ENCODE measurements at regions not wholly inside any gene's neighbourhood (a gene's known extent, or its start where the extent isn't known, plus 50 kb on each side); places are given as distances from the start of the nearest gene placed in this dataset.

GRCh38 chr18:73750052-73750451 is 397.6 kb downstream of the FBXO15 start:
- Histone ChIP-seq H2BK120ac (ENCODE audit: low read depth, low read length, poor library complexity, severe bottlenecking) (no peak overlapping the region), H3K9ac (ENCODE audit: extremely low read depth, insufficient read length, low read length) (no peak overlapping the region), H2BK5ac (ENCODE audit: insufficient read length, low read length) (no peak overlapping the region), H3K27ac (ENCODE audit: insufficient read length, low read depth, low read length) (no peak overlapping the region), H3K4ac (ENCODE audit: low read depth, low read length) (no peak overlapping the region), H3K23me2 (ENCODE audit: insufficient read length, low read depth, low read length, poor library complexity, severe bottlenecking) (no peaks in the 10 kb centered on the region), H3K14ac (ENCODE audit: insufficient read depth, low read length) (no peak overlapping the region), H2AK5ac (ENCODE audit: insufficient read length, low read length) (no peak overlapping the region), H2AFZ (ENCODE audit: low read length) (no peak overlapping the region), H4K91ac (ENCODE audit: insufficient read length, low read depth, low read length) (no peak overlapping the region), H3K79me1 (ENCODE audit: insufficient read depth, low read depth, low read length, poor library complexity, severe bottlenecking) (no peaks in the 10 kb centered on the region), H3K79me2 (ENCODE audit: insufficient read depth, low read length) (no peaks in the 10 kb centered on the region), H3K27me3 (ENCODE audit: insufficient read depth, low read length) (no peaks in the 10 kb centered on the region), H4K8ac (replicated peaks; ENCODE audit: insufficient read length, low read depth, low read length) (no peak overlapping the region), H3K4me2 (ENCODE audit: insufficient read depth, insufficient read length, low read length) (no peak overlapping the region), H2BK12ac (ENCODE audit: insufficient read length, low read depth, low read length) (no peak overlapping the region), H3K9me3 (ENCODE audit: control insufficient read depth, low read depth, low read length) (no peaks in the 10 kb centered on the region), H2BK15ac (ENCODE audit: low read depth, low read length) (no peak overlapping the region), H4K5ac (ENCODE audit: insufficient read length, low read depth, low read length) (no peak overlapping the region), H2BK20ac (ENCODE audit: low read depth, low read length, poor library complexity, severe bottlenecking) (no peak overlapping the region), H3K4me1 (ENCODE audit: insufficient read depth, low read length) (no peaks in the 10 kb centered on the region), H3T11ph (ENCODE audit: low read length) (no peak overlapping the region), H3K56ac (ENCODE audit: insufficient read length, low read depth, low read length) (no peak overlapping the region), H4K20me1 (ENCODE audit: control insufficient read depth, insufficient read depth, insufficient read length) (no peaks in the 10 kb centered on the region), H3K23ac (ENCODE audit: insufficient read length, low read depth, low read length) (no peak overlapping the region), H3K18ac (ENCODE audit: insufficient read length, low read depth, low read length) (no peak overlapping the region)
- WGBS (ENCODE audit: extremely low coverage, insufficient read length, low lambda C conversion rate) = no CpG with 5 or more reads among the region's 5 CpGs
- H3K27me3 Mint-ChIP-seq (ENCODE audit: low read depth) = no peaks in the 10 kb centered on the region
- TF ChIP-seq, protein P1, sequence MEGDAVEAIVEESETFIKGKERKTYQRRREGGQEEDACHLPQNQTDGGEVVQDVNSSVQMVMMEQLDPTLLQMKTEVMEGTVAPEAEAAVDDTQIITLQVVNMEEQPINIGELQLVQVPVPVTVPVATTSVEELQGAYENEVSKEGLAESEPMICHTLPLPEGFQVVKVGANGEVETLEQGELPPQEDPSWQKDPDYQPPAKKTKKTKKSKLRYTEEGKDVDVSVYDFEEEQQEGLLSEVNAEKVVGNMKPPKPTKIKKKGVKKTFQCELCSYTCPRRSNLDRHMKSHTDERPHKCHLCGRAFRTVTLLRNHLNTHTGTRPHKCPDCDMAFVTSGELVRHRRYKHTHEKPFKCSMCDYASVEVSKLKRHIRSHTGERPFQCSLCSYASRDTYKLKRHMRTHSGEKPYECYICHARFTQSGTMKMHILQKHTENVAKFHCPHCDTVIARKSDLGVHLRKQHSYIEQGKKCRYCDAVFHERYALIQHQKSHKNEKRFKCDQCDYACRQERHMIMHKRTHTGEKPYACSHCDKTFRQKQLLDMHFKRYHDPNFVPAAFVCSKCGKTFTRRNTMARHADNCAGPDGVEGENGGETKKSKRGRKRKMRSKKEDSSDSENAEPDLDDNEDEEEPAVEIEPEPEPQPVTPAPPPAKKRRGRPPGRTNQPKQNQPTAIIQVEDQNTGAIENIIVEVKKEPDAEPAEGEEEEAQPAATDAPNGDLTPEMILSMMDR (conservative IDR thresholded peaks at IDR 0.05) = no peak
- H3K4me3 Mint-ChIP-seq = no peak overlapping the region
- H3K36me3 Mint-ChIP-seq (ENCODE audit: insufficient read depth in 1 of 3, low read depth in 3 of 3) = no peaks in the 10 kb centered on the region
- no peak overlapping the region for H3K27ac Mint-ChIP-seq
- DNase-seq = no peak
- H3K9me3 Mint-ChIP-seq = no peaks in the 10 kb centered on the region
- peaks cover 4 to 12% of the 10 kb centered on the region in 2 experiments for H3K4me1 Mint-ChIP-seq

Data from H9 (cell line).